Umbilical cord (tissue), 1 donor: ENCODE measurements at regions not wholly inside any gene's neighbourhood (a gene's known extent, or its start where the extent isn't known, plus 50 kb on each side); places are given as distances from the start of the nearest gene placed in this dataset.
"Not testable (repeated sequence)": the region's sequence is repeated elsewhere in the genome, so short reads cannot be mapped to it uniquely, and the experiment has no call there.

Experiments
- DNase-seq: peaks from one replicate; pipeline ENCODE4 v3.0.0-alpha.2; 2015; ENCODE audit warnings: low spot score

DNA sequence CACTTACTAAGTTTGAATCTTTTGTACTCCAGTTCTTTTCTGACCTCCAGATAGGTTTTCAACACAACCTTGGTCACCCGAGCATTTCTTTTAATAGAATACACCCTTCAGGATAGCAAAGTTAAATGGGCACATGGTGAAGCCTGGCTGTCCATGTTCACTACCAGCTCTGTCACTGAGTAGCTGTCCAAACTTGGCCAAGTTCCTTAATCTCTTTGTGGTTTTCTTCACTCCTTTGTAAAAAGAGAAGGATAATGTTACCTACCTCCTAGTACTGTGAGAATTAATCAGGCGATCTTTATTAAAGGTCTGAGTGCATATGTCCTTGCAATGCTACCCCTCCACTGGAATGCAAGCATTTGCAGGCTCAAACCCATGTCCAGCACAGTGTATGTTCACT is 128.1 kb upstream of the PTPRZ1 start:
- no peak for DNase-seq

GRCh38 chr7:121744319-121744718 is 128.6 kb upstream of the PTPRZ1 start:
- DNase-seq: no peak

DNA sequence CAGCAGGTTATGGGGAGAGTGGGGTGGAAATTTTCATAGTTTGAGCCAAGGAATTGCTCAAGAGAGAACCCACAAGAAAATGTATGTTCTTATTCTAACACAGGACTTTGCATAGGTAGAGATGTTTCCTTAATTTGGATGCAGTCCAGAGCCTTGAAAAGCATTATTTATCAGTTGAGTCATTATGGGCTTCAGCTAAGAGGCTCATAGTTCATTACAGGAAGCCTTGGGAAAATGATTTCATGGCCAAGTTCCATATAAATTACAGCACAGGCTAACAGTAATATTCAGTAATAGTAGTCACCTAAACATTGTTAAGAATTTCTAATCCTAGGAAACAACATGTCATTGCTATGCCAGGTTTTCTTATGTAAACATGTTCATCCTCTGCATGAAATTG is 131.1 kb upstream of the PTPRZ1 start:
- no peak for DNase-seq

DNA sequence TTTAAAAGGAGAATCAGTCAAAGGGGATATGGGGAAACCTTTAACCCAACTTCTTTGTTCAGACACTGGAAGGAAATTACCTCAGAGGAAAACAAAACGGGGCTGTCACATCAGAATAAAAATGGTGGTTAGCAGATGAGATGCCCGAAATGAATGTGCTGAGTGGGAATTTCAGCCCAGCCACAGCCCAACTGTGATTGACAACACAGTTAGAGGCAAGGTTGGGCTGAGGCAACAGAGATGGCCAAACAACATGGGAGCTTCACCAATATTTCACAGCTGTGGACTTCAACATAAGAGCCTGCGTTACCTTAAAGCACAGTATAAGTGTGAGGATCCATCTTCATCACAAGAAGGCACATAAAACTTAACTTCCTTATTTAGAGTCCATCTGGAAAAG is 133.5 kb upstream of the PTPRZ1 start:
- no peak for DNase-seq

DNA sequence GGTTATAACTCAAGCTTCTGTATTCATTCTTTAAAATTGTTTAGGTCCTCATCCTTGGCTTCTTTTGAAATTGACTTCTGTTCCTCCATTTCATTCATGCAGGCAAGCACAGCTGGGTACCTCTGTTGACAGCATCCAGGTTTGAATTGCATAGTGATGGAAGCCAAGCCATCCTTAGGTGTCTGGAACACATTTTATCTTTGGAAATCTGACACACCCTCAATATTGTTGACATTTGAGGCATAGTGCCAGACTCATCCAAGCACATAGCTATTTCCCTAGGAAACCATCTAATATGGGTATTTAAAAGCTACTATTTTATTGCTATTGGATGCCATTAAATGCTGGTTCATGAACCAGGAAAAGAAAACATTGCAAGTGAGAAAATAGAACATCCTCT is 142.1 kb upstream of the PTPRZ1 start:
- DNase-seq: no peak

GRCh38 chr7:121714559-121715303 is 158.2 kb upstream of the PTPRZ1 start:
- no peak for DNase-seq

- not testable (repeated sequence) for DNase-seq
Measured at GRCh38 chr7:121712961-121713360, 160.0 kb upstream of the PTPRZ1 start.

DNA sequence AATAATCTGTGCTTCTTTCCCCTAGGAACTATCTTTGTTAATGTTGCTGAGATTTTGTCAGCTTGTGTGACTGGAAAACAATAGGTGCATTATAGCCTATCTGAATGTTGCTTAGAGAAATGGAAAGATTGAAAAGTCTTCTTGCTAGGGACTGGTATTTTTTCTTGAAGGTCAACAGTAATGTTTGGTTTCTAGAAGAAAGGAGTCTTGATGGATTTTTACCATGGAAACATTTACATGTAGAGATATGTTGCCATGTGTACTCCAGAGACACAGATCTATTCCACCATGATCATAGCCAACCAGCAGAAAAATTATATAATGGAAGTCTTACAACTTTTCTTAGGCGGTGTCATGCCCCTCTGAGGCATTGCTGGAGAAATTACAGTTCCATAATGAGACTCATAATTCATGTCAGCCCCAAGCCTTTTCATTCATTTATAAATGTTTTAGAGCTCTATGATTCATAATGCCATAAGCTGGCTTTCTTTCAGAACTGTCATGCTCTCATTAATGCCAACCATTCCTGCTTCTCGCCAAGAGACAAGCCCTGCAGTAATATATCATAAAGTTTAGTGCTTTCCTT is 175.1 kb upstream of the PTPRZ1 start:
- DNase-seq: peak; percentile 35

DNA sequence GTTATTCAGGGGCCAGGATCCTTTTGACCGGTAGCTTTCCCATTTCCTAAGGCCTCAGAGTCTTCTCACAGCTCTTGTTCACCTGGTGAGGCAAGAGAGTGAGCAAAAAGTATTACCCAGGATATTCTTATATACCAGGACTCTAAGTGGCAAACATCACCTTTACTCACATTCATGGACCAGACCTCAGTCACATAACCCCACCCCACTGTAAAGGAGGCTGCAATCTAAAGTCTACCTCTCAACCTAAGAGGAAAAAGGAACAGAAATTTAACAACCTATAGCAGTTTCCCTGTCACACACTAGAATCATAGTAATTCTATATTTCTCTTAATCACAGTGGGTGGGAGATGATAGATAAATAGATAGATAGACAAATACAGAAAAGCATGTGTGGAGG is 176.0 kb upstream of the PTPRZ1 start:
- DNase-seq: no peak

DNA sequence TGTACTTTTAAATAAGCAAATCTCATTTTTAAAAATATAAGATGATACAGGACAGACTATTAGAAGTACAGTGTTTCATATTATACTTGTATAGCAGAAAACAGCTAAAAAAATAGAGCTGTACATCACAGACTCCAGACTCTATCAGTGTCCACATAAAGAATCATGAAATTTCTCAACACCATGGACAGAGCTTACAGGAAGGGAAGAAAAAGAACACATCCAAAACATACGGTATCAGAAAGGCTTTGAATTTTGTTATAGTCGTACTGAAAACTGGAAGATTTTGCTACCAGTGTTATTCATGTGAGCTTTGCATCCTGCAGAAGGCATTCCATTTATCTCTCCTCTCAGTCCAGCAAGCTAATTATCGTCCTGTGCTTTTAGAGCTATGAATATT is 183.2 kb upstream of the PTPRZ1 start:
- DNase-seq: no peak

- no peak for DNase-seq
Measured at GRCh38 chr7:121681700-121682099, 191.3 kb upstream of the PTPRZ1 start.

GRCh38 chr7:121676168-121676567 is 196.8 kb upstream of the PTPRZ1 start:
- no peak for DNase-seq

GRCh38 chr7:121674455-121674854 is 198.5 kb upstream of the PTPRZ1 start:
- DNase-seq: not testable (repeated sequence)

- no peak for DNase-seq
Measured at GRCh38 chr7:121669144-121669543, 203.8 kb upstream of the PTPRZ1 start.

- no peak for DNase-seq
Measured at GRCh38 chr7:121666306-121666705, 206.7 kb upstream of the PTPRZ1 start.

DNA sequence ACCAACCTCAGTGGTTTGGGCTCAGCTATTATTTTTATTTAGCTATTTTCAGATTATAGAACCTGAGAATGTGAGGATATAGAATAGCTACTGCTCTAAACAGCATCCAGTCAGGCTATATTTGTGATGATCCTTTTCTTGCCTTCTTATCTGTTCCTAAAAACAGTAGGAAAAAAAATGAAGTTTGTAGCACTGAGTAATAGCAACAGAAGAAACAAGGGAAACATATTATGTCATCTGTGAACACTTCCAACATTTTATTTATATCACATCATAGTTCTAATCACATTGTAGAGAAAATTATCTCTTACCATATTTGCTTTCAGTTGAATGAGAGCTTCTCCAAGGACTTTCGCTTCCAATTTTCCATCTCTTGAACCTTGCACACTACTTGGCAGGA is 229.6 kb upstream of the PTPRZ1 start:
- DNase-seq: no peak

DNA sequence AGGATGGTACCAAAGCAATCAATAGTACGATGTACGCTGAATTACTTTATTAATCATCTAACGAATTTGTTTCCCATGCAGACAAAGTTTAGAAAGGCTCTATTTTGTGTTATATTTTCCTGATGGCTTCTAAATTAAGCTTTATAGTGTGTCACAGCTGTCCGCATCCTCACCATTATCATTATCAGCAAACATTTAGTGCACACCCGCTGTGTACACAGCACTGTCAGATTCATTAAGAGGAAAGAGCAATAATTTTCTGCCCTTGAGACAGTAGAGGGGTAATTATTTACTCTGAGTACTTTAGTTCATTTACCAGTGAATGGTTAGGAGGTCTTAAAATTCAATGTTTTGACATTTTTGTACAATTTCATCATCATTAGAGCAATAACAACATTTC is 233.3 kb upstream of the PTPRZ1 start:
- no peak for DNase-seq

DNA sequence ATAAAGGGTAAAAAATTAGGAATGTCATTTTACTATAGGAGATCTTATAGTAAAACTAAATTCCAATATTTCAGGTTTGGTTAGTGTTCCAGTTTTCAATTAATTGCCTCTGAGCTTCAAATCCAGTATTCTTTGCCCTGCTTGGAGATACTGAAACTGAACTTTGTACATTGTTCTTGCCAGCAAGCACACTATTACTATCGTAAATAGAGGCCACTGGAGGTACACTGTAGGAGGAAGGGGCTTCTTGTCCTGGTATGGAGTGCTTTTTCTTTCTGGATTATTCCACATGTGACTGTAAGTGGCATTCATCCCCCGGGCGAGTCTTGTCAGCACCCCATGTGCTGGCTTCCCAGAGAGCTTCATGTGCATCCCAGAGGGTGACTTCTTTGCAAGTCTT is 234.7 kb upstream of the PTPRZ1 start:
- DNase-seq: no peak

GRCh38 chr7:121634356-121634755 is 238.2 kb upstream of the FAM3C start:
- DNase-seq: peak; percentile 49

- DNase-seq: no peak
Measured at GRCh38 chr7:121633186-121633585, 237.1 kb upstream of the FAM3C start.

DNA sequence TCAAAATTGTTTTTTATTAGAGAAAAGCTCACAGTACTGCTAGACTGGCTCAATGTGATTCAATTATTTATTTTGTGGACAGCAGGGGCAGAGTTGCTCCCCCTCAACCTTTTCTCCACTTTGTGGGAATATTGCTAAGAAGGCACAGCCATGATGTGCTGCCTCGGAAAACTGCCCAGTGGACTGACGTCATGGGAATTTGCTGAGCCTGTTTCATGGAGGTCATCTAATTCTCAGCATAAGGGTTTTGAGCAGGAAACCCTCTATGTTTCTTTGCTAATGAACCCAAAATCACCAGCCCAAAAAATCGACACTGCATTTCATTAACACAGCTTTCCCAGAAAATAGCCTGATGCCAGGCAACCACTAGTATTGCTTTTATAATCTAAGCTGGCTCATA is 228.8 kb upstream of the FAM3C start:
- no peak for DNase-seq

DNA sequence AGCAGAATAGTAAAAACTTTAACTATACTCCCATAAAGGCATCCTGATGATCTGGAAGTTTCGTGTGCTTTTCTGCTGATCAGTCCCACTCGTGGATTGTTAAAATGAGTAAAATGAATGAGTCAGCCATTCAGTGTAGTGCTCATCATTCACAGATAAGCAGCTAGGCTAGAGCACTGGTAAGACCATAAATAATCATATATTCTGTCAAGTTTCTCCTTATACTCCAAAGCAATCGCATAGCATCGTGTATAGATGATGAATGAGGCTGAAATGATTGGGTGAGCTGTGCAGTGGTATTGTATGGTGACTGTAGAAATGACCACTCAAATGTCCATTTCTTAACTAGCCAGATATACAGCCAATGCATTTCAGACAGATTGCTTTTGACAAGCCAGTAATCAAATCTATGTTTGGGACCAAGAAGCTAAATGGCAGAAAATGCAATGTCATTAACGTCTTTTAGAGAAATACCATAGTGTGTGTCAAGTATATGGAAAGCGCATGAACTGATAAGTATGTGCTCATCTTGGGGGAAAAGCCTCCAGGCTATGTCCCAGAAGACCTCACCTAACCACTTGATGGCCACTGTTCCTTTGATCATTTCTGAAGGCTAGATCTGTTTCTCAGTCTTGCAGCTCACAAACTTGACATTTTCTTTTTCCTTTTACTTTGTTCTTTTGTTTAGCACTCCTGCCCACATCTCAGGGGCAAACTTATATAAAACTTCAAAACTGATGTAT is 227.2 kb upstream of the FAM3C start:
- DNase-seq: no peak

DNA sequence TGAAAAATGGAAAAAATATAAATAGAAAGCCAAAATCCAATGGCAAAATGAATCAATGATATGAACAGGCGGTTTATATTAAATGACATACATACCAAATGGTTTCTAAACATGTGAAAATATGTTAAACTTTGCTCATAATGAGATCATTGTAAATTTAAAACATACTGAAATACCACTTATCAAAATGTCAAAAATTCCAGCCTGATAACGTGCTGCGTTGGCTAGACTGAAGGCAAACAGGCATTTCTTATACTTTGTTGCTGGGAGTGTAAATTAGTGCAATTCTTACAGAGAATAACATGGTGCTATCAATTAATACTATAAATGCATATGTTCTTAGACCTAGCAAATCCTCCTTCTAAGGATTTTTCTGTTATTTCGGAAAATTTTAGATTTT is 225.8 kb upstream of the FAM3C start:
- DNase-seq: no peak
